K562 (cell line): ENCODE measurements at regions not wholly inside any gene's neighbourhood (a gene's known extent, or its start where the extent isn't known, plus 50 kb on each side); places are given as distances from the start of the nearest gene placed in this dataset.

ENCODE experiments used
- ATF1 ChIP-seq, 2 experiments: fragments of 450-650 bp in 1 of 2; IDR thresholded peaks; 2 replicates each; pipeline ENCODE4 v1.6.1; 2016; ENCODE audit warnings: missing compliant biosample characterization in 1 of 2, missing genetic modification characterization in 1 of 2
- CEBPG ChIP-seq, 3 experiments: fragments of 200-800 bp in 1 of 3; sonication (Bioruptor generic) in 1 of 3; sonication (generic) in 1 of 3; formaldehyde crosslinking in 1 of 3; IDR thresholded peaks in 2 of 3; conservative IDR thresholded peaks in 1 of 3; 2 replicates each; pipeline versions ENCODE4 v1.6.1 to v1.8.0; 2016 to 2022; ENCODE audit warnings: missing compliant biosample characterization in 2 of 3, missing genetic modification characterization in 2 of 3, mild to moderate bottlenecking in 1 of 3, missing genetic modification reagents in 1 of 3
- EZH2 ChIP-seq: IDR thresholded peaks from 2 replicates; pipeline ENCODE4 v1.6.1; 2012; ENCODE audit warnings: low read depth, mild to moderate bottlenecking, inconsistent platforms, low read length, borderline replicate concordance
- HDAC1 ChIP-seq, 2 experiments: fragments of 450-650 bp; IDR thresholded peaks; 2 replicates each; pipeline ENCODE4 v1.6.1; 2016 to 2017; ENCODE audit warnings: inconsistent platforms in 1 of 2, mild to moderate bottlenecking in 1 of 2, moderate library complexity in 1 of 2
- HDAC8 ChIP-seq: fragments of 450-650 bp; IDR thresholded peaks from 2 replicates; pipeline ENCODE4 v1.6.1; 2016; ENCODE audit warnings: mild to moderate bottlenecking, missing genetic modification characterization, moderate library complexity, missing compliant biosample characterization
- HNRNPL ChIP-seq: fragments of 200-400 bp; formaldehyde crosslinking; IDR thresholded peaks from 2 replicates; pipeline ENCODE4 v1.6.1; 2017; ENCODE audit warnings: low read depth, mild to moderate bottlenecking, low read length
- JUNB ChIP-seq: fragments of 450-650 bp; formaldehyde crosslinking; conservative IDR thresholded peaks from 2 replicates; pipeline ENCODE4 v1.4.0; 2020; ENCODE audit warnings: mild to moderate bottlenecking
- KLF1 ChIP-seq: fragments of 450-650 bp; IDR thresholded peaks from 2 replicates; pipeline ENCODE4 v1.6.1; 2016; ENCODE audit warnings: missing genetic modification characterization, missing compliant biosample characterization
- LARP7 ChIP-seq: fragments of 450-650 bp; IDR thresholded peaks from 2 replicates; pipeline ENCODE4 v1.6.1; 2016
- MECOM ChIP-seq: fragments of 250-450 bp; sonication (Bioruptor Pico); IDR thresholded peaks from 2 replicates; pipeline ENCODE4 v1.8.0; 2022; ENCODE audit warnings: inconsistent platforms
- MED1 ChIP-seq: sonication (generic); formaldehyde crosslinking; IDR thresholded peaks from 2 replicates; pipeline ENCODE4 v1.8.1; 2023; ENCODE audit warnings: missing genetic modification reagents, borderline replicate concordance
- NRF1 ChIP-seq, 2 experiments: fragments of 450-650 bp; IDR thresholded peaks in 1 of 2; conservative IDR thresholded peaks in 1 of 2; 2 replicates each; pipeline ENCODE4 v1.6.1; 2014; ENCODE audit warnings: mild to moderate bottlenecking in 2 of 2
- POLR2H ChIP-seq: IDR thresholded peaks from 2 replicates; pipeline ENCODE4 v1.6.1; 2016; ENCODE audit warnings: missing genetic modification characterization, low read depth, mild to moderate bottlenecking, control low read depth, missing compliant biosample characterization, moderate library complexity
- RAD21 ChIP-seq, 2 experiments: fragments of 250-450 bp in 1 of 2; fragments of 450-650 bp in 1 of 2; sonication (Bioruptor Pico) in 1 of 2; formaldehyde crosslinking in 1 of 2; IDR thresholded peaks in 1 of 2; conservative IDR thresholded peaks in 1 of 2; 2 replicates each; pipeline versions ENCODE4 v1.4.0 to v1.8.0; 2020 to 2022; ENCODE audit warnings: mild to moderate bottlenecking in 2 of 2, moderate library complexity in 1 of 2
- RFX7 ChIP-seq: fragments of 250-450 bp; sonication (Bioruptor Pico); IDR thresholded peaks from 2 replicates; pipeline ENCODE4 v1.5.1; 2021; ENCODE audit warnings: mild to moderate bottlenecking
- TAF9B ChIP-seq: fragments of 450-650 bp; IDR thresholded peaks from 2 replicates; pipeline ENCODE4 v1.6.1; 2018; ENCODE audit warnings: mild to moderate bottlenecking; ENCODE audit not compliant: partially characterized antibody
- ZNF217 ChIP-seq: sonication (generic); formaldehyde crosslinking; IDR thresholded peaks from 2 replicates; pipeline ENCODE4 v1.8.0; 2022; ENCODE audit warnings: mild to moderate bottlenecking, missing genetic modification reagents
- ZNF41 ChIP-seq: fragments of 250-450 bp; sonication (Bioruptor Pico); conservative IDR thresholded peaks from 2 replicates; pipeline ENCODE4 v1.4.0; 2020; ENCODE audit warnings: mild to moderate bottlenecking
- ZNF436 ChIP-seq: fragments of 250-450, 450-650 bp; sonication (Bioruptor Pico); formaldehyde crosslinking; IDR thresholded peaks from 2 replicates; pipeline ENCODE4 v1.7.0; 2020; ENCODE audit warnings: mild to moderate bottlenecking
- TF ChIP-seq, protein P1 (sequence below): IDR thresholded peaks from 2 replicates; pipeline ENCODE4 v1.6.1; 2011; ENCODE audit warnings: borderline replicate concordance, low read depth, mild to moderate bottlenecking, moderate library complexity, low read length; ENCODE audit not compliant: insufficient read depth, poor library complexity, severe bottlenecking
- TF ChIP-seq, protein P2 (sequence below), 2 experiments: IDR thresholded peaks; 2 replicates each; pipeline ENCODE4 v1.6.1; 2012; ENCODE audit warnings: improper control_type of control experiment in 2 of 2, low read depth in 2 of 2, low read length in 2 of 2, borderline replicate concordance in 1 of 2
- TF ChIP-seq, protein P3 (sequence below): IDR thresholded peaks from 2 replicates; pipeline ENCODE4 v1.6.1; 2016; ENCODE audit warnings: missing genetic modification characterization, missing compliant biosample characterization

DNA sequence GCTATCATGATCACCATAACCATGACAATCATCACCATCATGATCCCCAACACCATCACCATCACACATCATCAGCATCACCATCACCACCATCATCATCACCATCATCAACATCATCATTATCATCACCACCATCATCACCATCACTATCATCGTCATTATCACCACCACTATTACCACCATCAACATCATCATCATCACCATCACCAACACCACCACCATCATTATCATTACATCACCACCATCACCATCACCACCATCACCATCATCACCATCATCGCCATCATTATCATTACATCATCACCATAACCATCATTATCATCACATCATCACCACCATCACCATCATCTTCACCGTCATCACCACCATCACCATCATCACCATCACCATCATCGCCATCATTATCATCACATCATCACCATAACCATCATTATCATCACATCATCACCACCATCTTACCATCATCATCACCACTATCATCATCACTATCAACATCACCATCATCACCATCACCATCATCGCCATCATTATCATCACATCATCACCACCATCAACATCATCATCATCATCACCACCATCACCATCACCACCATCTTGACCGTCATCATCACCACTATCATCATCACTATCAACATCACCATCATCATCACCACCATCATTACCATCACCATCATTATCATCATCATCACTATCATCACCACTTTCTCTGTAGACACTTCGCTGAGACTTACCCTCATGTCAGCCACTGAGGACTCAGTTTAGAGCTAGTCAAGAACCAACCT lies 366.0 kb downstream of the C16orf95 start (continued):
- TF ChIP-seq KLF1 (tag) (no peak), ZNF217 (CRISPR knock-in tag) (no peak), ATF1 (CRISPR knock-in tag; IDR thresholded peaks at IDR 0.05) (no peak), ATF1 (tag; IDR thresholded peaks at IDR 0.05) (peak; percentile 66; the same call in 1 of the 2 replicates), LARP7 (0 out of 2 replicates have a peak, but pooled peaks have one; percentile 10), TAF9B (no peak), RAD21 (CRISPR knock-in tag; conservative IDR thresholded peaks at IDR 0.05 in 1 of 2, IDR thresholded peaks at IDR 0.05 in 1 of 2) (no peak), POLR2H (tag) (no peak), EZH2 (no peak), CEBPG (CRISPR knock-in tag; IDR thresholded peaks at IDR 0.05) (no peak), CEBPG (tag; conservative IDR thresholded peaks at IDR 0.05 in 1 of 2, IDR thresholded peaks at IDR 0.05 in 1 of 2) (no peak), HDAC1 (IDR thresholded peaks at IDR 0.05) (0 out of 4 replicates have a peak, but pooled peaks of 1 of the 2 experiments have one; percentile 54), ZNF41 (CRISPR knock-in tag) (no peak), HNRNPL (no peak), MECOM (CRISPR knock-in tag) (no peak), NRF1 (conservative IDR thresholded peaks at IDR 0.05 in 1 of 2, IDR thresholded peaks at IDR 0.05 in 1 of 2) (no peak), RFX7 (CRISPR knock-in tag) (no peak), MED1 (no peak), HDAC8 (no peak), JUNB (CRISPR knock-in tag) (peak; percentile 21; the same call in 1 of the 2 replicates), ZNF436 (CRISPR knock-in tag) (no peak)
- TF ChIP-seq, protein P1, sequence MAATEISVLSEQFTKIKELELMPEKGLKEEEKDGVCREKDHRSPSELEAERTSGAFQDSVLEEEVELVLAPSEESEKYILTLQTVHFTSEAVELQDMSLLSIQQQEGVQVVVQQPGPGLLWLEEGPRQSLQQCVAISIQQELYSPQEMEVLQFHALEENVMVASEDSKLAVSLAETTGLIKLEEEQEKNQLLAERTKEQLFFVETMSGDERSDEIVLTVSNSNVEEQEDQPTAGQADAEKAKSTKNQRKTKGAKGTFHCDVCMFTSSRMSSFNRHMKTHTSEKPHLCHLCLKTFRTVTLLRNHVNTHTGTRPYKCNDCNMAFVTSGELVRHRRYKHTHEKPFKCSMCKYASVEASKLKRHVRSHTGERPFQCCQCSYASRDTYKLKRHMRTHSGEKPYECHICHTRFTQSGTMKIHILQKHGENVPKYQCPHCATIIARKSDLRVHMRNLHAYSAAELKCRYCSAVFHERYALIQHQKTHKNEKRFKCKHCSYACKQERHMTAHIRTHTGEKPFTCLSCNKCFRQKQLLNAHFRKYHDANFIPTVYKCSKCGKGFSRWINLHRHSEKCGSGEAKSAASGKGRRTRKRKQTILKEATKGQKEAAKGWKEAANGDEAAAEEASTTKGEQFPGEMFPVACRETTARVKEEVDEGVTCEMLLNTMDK, result no peak
- TF ChIP-seq, protein P2, sequence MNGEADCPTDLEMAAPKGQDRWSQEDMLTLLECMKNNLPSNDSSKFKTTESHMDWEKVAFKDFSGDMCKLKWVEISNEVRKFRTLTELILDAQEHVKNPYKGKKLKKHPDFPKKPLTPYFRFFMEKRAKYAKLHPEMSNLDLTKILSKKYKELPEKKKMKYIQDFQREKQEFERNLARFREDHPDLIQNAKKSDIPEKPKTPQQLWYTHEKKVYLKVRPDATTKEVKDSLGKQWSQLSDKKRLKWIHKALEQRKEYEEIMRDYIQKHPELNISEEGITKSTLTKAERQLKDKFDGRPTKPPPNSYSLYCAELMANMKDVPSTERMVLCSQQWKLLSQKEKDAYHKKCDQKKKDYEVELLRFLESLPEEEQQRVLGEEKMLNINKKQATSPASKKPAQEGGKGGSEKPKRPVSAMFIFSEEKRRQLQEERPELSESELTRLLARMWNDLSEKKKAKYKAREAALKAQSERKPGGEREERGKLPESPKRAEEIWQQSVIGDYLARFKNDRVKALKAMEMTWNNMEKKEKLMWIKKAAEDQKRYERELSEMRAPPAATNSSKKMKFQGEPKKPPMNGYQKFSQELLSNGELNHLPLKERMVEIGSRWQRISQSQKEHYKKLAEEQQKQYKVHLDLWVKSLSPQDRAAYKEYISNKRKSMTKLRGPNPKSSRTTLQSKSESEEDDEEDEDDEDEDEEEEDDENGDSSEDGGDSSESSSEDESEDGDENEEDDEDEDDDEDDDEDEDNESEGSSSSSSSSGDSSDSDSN (IDR thresholded peaks at IDR 0.05; ENCODE audit: borderline replicate concordance in 1 of 2, low read depth in 2 of 2, low read length in 2 of 2), result no peak
- TF ChIP-seq, protein P3, sequence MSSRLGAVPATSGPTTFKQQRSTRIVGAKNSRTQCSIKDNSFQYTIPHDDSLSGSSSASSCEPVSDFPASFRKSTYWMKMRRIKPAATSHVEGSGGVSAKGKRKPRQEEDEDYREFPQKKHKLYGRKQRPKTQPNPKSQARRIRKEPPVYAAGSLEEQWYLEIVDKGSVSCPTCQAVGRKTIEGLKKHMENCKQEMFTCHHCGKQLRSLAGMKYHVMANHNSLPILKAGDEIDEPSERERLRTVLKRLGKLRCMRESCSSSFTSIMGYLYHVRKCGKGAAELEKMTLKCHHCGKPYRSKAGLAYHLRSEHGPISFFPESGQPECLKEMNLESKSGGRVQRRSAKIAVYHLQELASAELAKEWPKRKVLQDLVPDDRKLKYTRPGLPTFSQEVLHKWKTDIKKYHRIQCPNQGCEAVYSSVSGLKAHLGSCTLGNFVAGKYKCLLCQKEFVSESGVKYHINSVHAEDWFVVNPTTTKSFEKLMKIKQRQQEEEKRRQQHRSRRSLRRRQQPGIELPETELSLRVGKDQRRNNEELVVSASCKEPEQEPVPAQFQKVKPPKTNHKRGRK (tag), result no peak
